Endodermal cell (in vitro differentiated cells): ENCODE measurements at regions not wholly inside any gene's neighbourhood (a gene's known extent, or its start where the extent isn't known, plus 50 kb on each side); places are given as distances from the start of the nearest gene placed in this dataset.
A peak's percentile ranks its signal among the peaks of the same experiment; 100 is the strongest.

Source experiments
- DNase-seq: peaks from one replicate; pipeline ENCODE4 v3.0.0-alpha.2; 2017
- H3K27ac ChIP-seq: 2 replicates; pipeline ENCODE4 v1.5.1; 2013; ENCODE audit warnings: mild to moderate bottlenecking, low read depth, low read length, moderate library complexity
- H3K27me3 ChIP-seq: 2 replicates; pipeline ENCODE4 v1.6.1; 2013; ENCODE audit warnings: mild to moderate bottlenecking, low read length, moderate library complexity; ENCODE audit not compliant: insufficient read depth, control insufficient read depth, poor library complexity, severe bottlenecking
- H3K36me3 ChIP-seq: 2 replicates; pipeline ENCODE4 v1.7.0; 2013; ENCODE audit warnings: mild to moderate bottlenecking, low read length, moderate library complexity; ENCODE audit not compliant: control insufficient read depth, insufficient read depth
- H3K4me1 ChIP-seq: one replicate; pipeline ENCODE4 v1.7.0; 2013; ENCODE audit warnings: low read length; ENCODE audit not compliant: control insufficient read depth, insufficient read depth
- H3K4me3 ChIP-seq: 2 replicates; pipeline ENCODE4 v1.5.1; 2013; ENCODE audit warnings: mild to moderate bottlenecking, low read length, moderate library complexity
- H3K9ac ChIP-seq: 2 replicates; pipeline ENCODE4 v1.6.1; 2013; ENCODE audit warnings: mild to moderate bottlenecking, low read length, moderate library complexity; ENCODE audit not compliant: poor library complexity, severe bottlenecking; ENCODE audit errors: extremely low read depth
- H3K9me3 ChIP-seq: 2 replicates; pipeline ENCODE4 v1.6.1; 2013; ENCODE audit warnings: mild to moderate bottlenecking, low read length, moderate library complexity; ENCODE audit not compliant: control insufficient read depth
- H3K27ac Mint-ChIP-seq: 2 replicates; pipeline ENCODE4 v1.8.0; 2020; ENCODE audit warnings: mixed read lengths
- H3K27me3 Mint-ChIP-seq: 2 replicates; pipeline ENCODE4 v1.8.0; 2021; ENCODE audit warnings: mild to moderate bottlenecking, mixed read lengths; ENCODE audit not compliant: insufficient read depth
- H3K36me3 Mint-ChIP-seq: 2 replicates; pipeline ENCODE4 v1.8.0; 2020; ENCODE audit warnings: low read depth, mixed read lengths
- H3K4me1 Mint-ChIP-seq: 2 replicates; pipeline ENCODE4 v1.8.0; 2020; ENCODE audit warnings: mixed read lengths
- H3K4me3 Mint-ChIP-seq: 2 replicates; pipeline ENCODE4 v1.8.0; 2020; ENCODE audit warnings: mild to moderate bottlenecking, moderate library complexity, mixed read lengths
- H3K9me3 Mint-ChIP-seq: 2 replicates; pipeline ENCODE4 v1.8.0; 2020; ENCODE audit warnings: mild to moderate bottlenecking, mixed read lengths
- CTCF ChIP-seq: fragments of 200-600 bp; sonication (generic); conservative IDR thresholded peaks from 2 replicates; pipeline ENCODE4 v1.5.0; 2021; ENCODE audit warnings: antibody characterized with exemption, mild to moderate bottlenecking
- WGBS, 2 experiments: methylation state at CpG; one replicate each; pipeline versions ENCODE4 v1.1.5 to v1.1.7; 2013; ENCODE audit warnings: missing lambda C conversion rate in 2 of 2, mixed read lengths in 1 of 2; ENCODE audit not compliant: insufficient coverage in 1 of 2, insufficient read length in 1 of 2; 5-methylcytosine and 5-hydroxymethylcytosine counted together

GRCh38 chr2:139142252-139142880, 362.2 kb upstream of the NXPH2 start:
- peak; percentile 47 for DNase-seq
- H3K36me3 ChIP-seq = no peaks in the 10 kb centered on the region
- H3K9ac ChIP-seq = no peak overlapping the region
- H3K27me3 Mint-ChIP-seq = peaks cover 10% of the 10 kb centered on the region
- H3K9me3 ChIP-seq = no peaks in the 10 kb centered on the region
- H3K4me1 ChIP-seq = no peaks in the 10 kb centered on the region
- H3K9me3 Mint-ChIP-seq = no peaks in the 10 kb centered on the region
- no peak overlapping the region for H3K4me3 ChIP-seq
- no peaks in the 10 kb centered on the region for H3K36me3 Mint-ChIP-seq
- 61 to 72% methylated on average over 2 of the region's 2 CpGs for WGBS, 2 experiments
- peaks cover 34% of the 10 kb centered on the region for H3K27me3 ChIP-seq
- no peak overlapping the region for H3K27ac Mint-ChIP-seq
- H3K27ac ChIP-seq = no peak overlapping the region
- H3K4me3 Mint-ChIP-seq = no peak overlapping the region
- no peaks in the 10 kb centered on the region for H3K4me1 Mint-ChIP-seq
- no peak for TF ChIP-seq CTCF

GRCh38 chr2:139124271-139124670, 344.1 kb upstream of the NXPH2 start:
- Histone ChIP-seq H3K27ac (no peak overlapping the region), H3K4me3 (no peak overlapping the region), H3K36me3 (no peaks in the 10 kb centered on the region), H3K27me3 (no peaks in the 10 kb centered on the region), H3K9ac (no peak overlapping the region), H3K4me1 (no peaks in the 10 kb centered on the region), H3K9me3 (peaks cover 8% of the 10 kb centered on the region)
- Mint-ChIP-seq H3K4me3 (no peak overlapping the region), H3K9me3 (peaks cover 5% of the 10 kb centered on the region), H3K36me3 (no peaks in the 10 kb centered on the region), H3K27me3 (no peaks in the 10 kb centered on the region), H3K4me1 (no peaks in the 10 kb centered on the region), H3K27ac (no peak overlapping the region)
- no peak for TF ChIP-seq CTCF
- DNase-seq = no peak

GRCh38 chr2:139123795-139124194, 343.6 kb upstream of the NXPH2 start:
- H3K27me3 ChIP-seq = no peaks in the 10 kb centered on the region
- Mint-ChIP-seq H3K4me3 (no peak overlapping the region), H3K9me3 (peaks cover 5% of the 10 kb centered on the region), H3K27ac (no peak overlapping the region), H3K27me3 (no peaks in the 10 kb centered on the region), H3K4me1 (no peaks in the 10 kb centered on the region), H3K36me3 (no peaks in the 10 kb centered on the region)
- no peak overlapping the region for H3K9ac ChIP-seq
- H3K36me3 ChIP-seq = no peaks in the 10 kb centered on the region
- peaks cover 8% of the 10 kb centered on the region for H3K9me3 ChIP-seq
- H3K27ac ChIP-seq = no peak overlapping the region
- DNase-seq = no peak
- WGBS, 2 experiments = 89 to 100% methylated on average over 1 of the region's 1 CpG
- no peak overlapping the region for H3K4me3 ChIP-seq
- H3K4me1 ChIP-seq = no peaks in the 10 kb centered on the region
- TF ChIP-seq CTCF = no peak
